Fibroblast of lung (primary cell): ENCODE measurements at regions not wholly inside any gene's neighbourhood (a gene's known extent, or its start where the extent isn't known, plus 50 kb on each side); places are given as distances from the start of the nearest gene placed in this dataset.

Experiments
- CTCF ChIP-seq, 2 donors: IDR thresholded peaks in 1 of 2; conservative IDR thresholded peaks in 1 of 2; 1 replicate in 1 of 2; 2 replicates in 1 of 2; pipeline ENCODE4 v1.5.1; 2011 to 2012; ENCODE audit warnings: low read length in 2 of 2, control low read depth in 1 of 2, inconsistent platforms in 1 of 2, low read depth in 1 of 2, mild to moderate bottlenecking in 1 of 2
- EZH2 ChIP-seq: IDR thresholded peaks from 2 replicates; pipeline ENCODE4 v1.5.1; 2012; ENCODE audit warnings: low read length, control low read depth, mild to moderate bottlenecking; ENCODE audit errors: missing control alignments

GRCh38 chr10:71084061-71084817 lies 128.1 kb upstream of the UNC5B start:
- TF ChIP-seq CTCF (conservative IDR thresholded peaks at IDR 0.05 in 1 of 2, IDR thresholded peaks at IDR 0.05 in 1 of 2; ENCODE audit: low read depth in 1 of 2, low read length in 2 of 2) (no peak), EZH2 (no peak)
